HepG2 (cell line): ENCODE measurements at regions not wholly inside any gene's neighbourhood (a gene's known extent, or its start where the extent isn't known, plus 50 kb on each side); places are given as distances from the start of the nearest gene placed in this dataset.

Source experiments
- ATAC-seq: fragments of 200-7000 bp; cut with Tn5 transposase; 3 replicates; pipeline ENCODE4 v1.9.1; 2020; ENCODE audit warnings: mild to moderate bottlenecking, moderate library complexity
- BruUV-seq: library from RNA; stranded (reverse); fragments of 400-500 nt; replicated peaks from 2 replicates; lab custom pipeline; 2021; lab: Mats Ljungman, UMichigan
- CTCF ChIA-PET: fragments of 300-600 bp; formaldehyde crosslinking; extraction: SDS; loops from one replicate; lab custom pipeline; 2021; ENCODE audit warnings: low total read pairs, inconsistent platforms, low intra/inter-chr PET ratio; lab: Yijun Ruan, JAX
- POLR2A ChIA-PET: fragments of 350-600 bp; sonication (Branson Sonifier 250); formaldehyde crosslinking; loops from one replicate; lab custom pipeline; 2020; ENCODE audit warnings: antibody characterized with exemption, inconsistent platforms; lab: Yijun Ruan, JAX
- DNase-seq: peaks from one replicate; pipeline ENCODE4 v3.0.0-alpha.2; 2015; ENCODE audit warnings: low spot score
- FAIRE-seq: peaks from 3 replicates; lab custom pipeline; 2011; peaks lifted over from hg19 to GRCh38; lab: Jason Lieb, UNC
- H2AFZ ChIP-seq: one replicate; pipeline ENCODE4 v1.6.1; 2011; ENCODE audit warnings: low read length, inconsistent platforms
- H3K27ac ChIP-seq: fragments of 300-600 bp; 3 replicates; pipeline ENCODE4 v1.8.0; 2011; ENCODE audit warnings: mixed run types, mild to moderate bottlenecking, mixed read lengths, low read length, inconsistent platforms; ENCODE audit not compliant: insufficient read depth; ENCODE audit errors: extremely low read length
- H3K27me3 ChIP-seq, 2 experiments: fragments of 200-600 bp in 1 of 2; 2 replicates in 1 of 2; 3 replicates in 1 of 2; pipeline versions ENCODE4 v1.6.0 to v1.8.0; 2011; ENCODE audit warnings: low read length in 2 of 2, mild to moderate bottlenecking in 2 of 2, moderate library complexity in 2 of 2, inconsistent platforms in 1 of 2; ENCODE audit not compliant: insufficient read depth in 2 of 2, control insufficient read depth in 1 of 2
- H3K36me3 ChIP-seq, 2 experiments: fragments of 200-600 bp in 1 of 2; replicated peaks in 1 of 2; 2 replicates in 1 of 2; 3 replicates in 1 of 2; pipeline versions ENCODE4 v1.5.1 to v1.8.0; 2011; ENCODE audit warnings: low read length in 2 of 2, inconsistent platforms in 1 of 2; ENCODE audit not compliant: insufficient read depth in 2 of 2, control insufficient read depth in 1 of 2
- H3K4me1 ChIP-seq: 2 replicates; pipeline ENCODE4 v1.5.1; 2012; ENCODE audit warnings: low read length, inconsistent platforms; ENCODE audit not compliant: insufficient read depth
- H3K4me2 ChIP-seq: 2 replicates; pipeline ENCODE4 v1.6.0; 2011; ENCODE audit warnings: low read depth, low read length, inconsistent platforms
- H3K4me3 ChIP-seq, 3 experiments: fragments of 200-600 bp in 1 of 3; sonication (generic), shearing (Covaris generic) in 1 of 3; replicated peaks in 1 of 3; 2 replicates each; pipeline ENCODE4 v1.5.1; 2011 to 2016; ENCODE audit warnings: low read length in 3 of 3, inconsistent platforms in 2 of 3, low read depth in 2 of 3, mild to moderate bottlenecking in 2 of 3, control low read depth in 1 of 3, mixed read lengths in 1 of 3; ENCODE audit not compliant: insufficient read depth in 1 of 3
- H3K79me2 ChIP-seq: one replicate; pipeline ENCODE4 v1.6.1; 2011; ENCODE audit warnings: low read length, inconsistent platforms; ENCODE audit not compliant: insufficient read depth
- H3K9ac ChIP-seq: 2 replicates; pipeline ENCODE4 v1.6.0; 2011; ENCODE audit warnings: mild to moderate bottlenecking, low read depth, low read length, inconsistent platforms; ENCODE audit not compliant: insufficient read depth
- H3K9me3 ChIP-seq: 2 replicates; pipeline ENCODE4 v1.5.1; 2012; ENCODE audit warnings: mild to moderate bottlenecking, low read length
- H4K20me1 ChIP-seq: 2 replicates; pipeline ENCODE4 v1.6.0; 2011; ENCODE audit warnings: inconsistent platforms, mild to moderate bottlenecking, low read length, moderate library complexity; ENCODE audit not compliant: insufficient read depth
- HOXA3 ChIP-seq: sonication (generic); formaldehyde crosslinking; IDR thresholded peaks from 2 replicates; pipeline ENCODE4 v1.5.0; 2020; ENCODE audit warnings: missing genetic modification reagents
- NCOA1 ChIP-seq: sonication (generic); formaldehyde crosslinking; IDR thresholded peaks from 2 replicates; pipeline ENCODE4 v1.9.0; 2021; ENCODE audit warnings: missing genetic modification reagents
- NPAS2 ChIP-seq: sonication (generic); formaldehyde crosslinking; IDR thresholded peaks from 2 replicates; pipeline ENCODE4 v1.8.0; 2022; ENCODE audit warnings: mild to moderate bottlenecking, missing genetic modification reagents, borderline replicate concordance
- PRDM10 ChIP-seq: sonication (generic); formaldehyde crosslinking; IDR thresholded peaks from 2 replicates; pipeline ENCODE4 v1.4.0; 2020; ENCODE audit warnings: low read depth, missing genetic modification reagents
- PRDM4 ChIP-seq: sonication (generic); formaldehyde crosslinking; IDR thresholded peaks from 2 replicates; pipeline ENCODE4 v1.9.0; 2021; ENCODE audit warnings: missing genetic modification reagents, borderline replicate concordance
- SMAD9 ChIP-seq: sonication (generic); formaldehyde crosslinking; IDR thresholded peaks from 2 replicates; pipeline ENCODE4 v1.5.1; 2020; ENCODE audit warnings: mild to moderate bottlenecking, missing genetic modification reagents
- ZFP91 ChIP-seq: sonication (generic); formaldehyde crosslinking; IDR thresholded peaks from 2 replicates; pipeline ENCODE4 v1.9.0; 2022; ENCODE audit warnings: missing genetic modification reagents, mild to moderate bottlenecking, borderline replicate concordance
- ZNF546 ChIP-seq: sonication (generic); formaldehyde crosslinking; conservative IDR thresholded peaks from 2 replicates; pipeline ENCODE4 v1.8.1; 2023; ENCODE audit warnings: mild to moderate bottlenecking, missing genetic modification reagents
- ZNF652 ChIP-seq: IDR thresholded peaks from 2 replicates; pipeline ENCODE4 v1.6.1; 2016; ENCODE audit warnings: low read depth, borderline replicate concordance
- whole genome bisulfite sequencing: methylation state at CpG from one replicate; pipeline ENCODE4 v1.1.6; 2017; ENCODE audit warnings: low lambda C conversion rate; 5-methylcytosine and 5-hydroxymethylcytosine counted together
- in situ Hi-C: cut with HindIII; loops from 2 replicates; pipeline ENCODE4 v1.10.0; 2017; ENCODE audit warnings: low pct_unique_long_range_greater_than_20kb; ENCODE audit not compliant: extremely low pct_ligation_motif_present
- intact Hi-C: fragments of 100-400 bp; cut with micrococcal nuclease; formaldehyde crosslinking; loops from one replicate; pipeline ENCODE4 v1.10.0; 2022; ENCODE audit not compliant: unreplicated experiment

- TF ChIP-seq PRDM4 (CRISPR knock-in tag), result no peak
These were observed 148.7 kb downstream of the FCRL5 start (continued) for GRCh38 chr1:157403608-157404007.

GRCh38 chr1:157403203-157403602, 149.1 kb downstream of the FCRL5 start:
- Histone ChIP-seq H3K79me2 (no peaks in the 10 kb centered on the region), H3K4me1 (no peaks in the 10 kb centered on the region), H3K4me2 (no peak overlapping the region), H3K4me3 (no peak overlapping the region), H3K27ac (no peak overlapping the region), H3K9me3 (no peaks in the 10 kb centered on the region), H3K9ac (no peak overlapping the region), H4K20me1 (no peaks in the 10 kb centered on the region), H3K27me3 (no peaks in the 10 kb centered on the region; a peak in 1 of 5 replicates), H3K36me3 (no peaks in the 10 kb centered on the region), H2AFZ (no peak overlapping the region)
- ChIA-PET CTCF (no interaction called here), POLR2A (no interaction called here)
- FAIRE-seq (no peak), ATAC-seq (no peak), DNase-seq (no peak)
- in situ Hi-C loops (no loop called here), intact Hi-C loops (no loop called here)
- BruUV-seq, result no TSS peak
- TF ChIP-seq NCOA1, result no peak
- no peak for TF ChIP-seq NPAS2 (CRISPR knock-in tag)
- no peak for TF ChIP-seq ZFP91 (CRISPR knock-in tag)
- no peak for TF ChIP-seq PRDM10 (CRISPR knock-in tag)
- TF ChIP-seq ZNF652 (CRISPR knock-in tag), result peak; percentile 78
- TF ChIP-seq ZNF546 (CRISPR knock-in tag), result no peak
- no peak for TF ChIP-seq SMAD9 (CRISPR knock-in tag)
- no peak for TF ChIP-seq HOXA3 (CRISPR knock-in tag)
- WGBS, result 32% methylated on average over 3 of the region's 6 CpGs
